GM23338 (cell line): ENCODE measurements at regions not wholly inside any gene's neighbourhood (a gene's known extent, or its start where the extent isn't known, plus 50 kb on each side); places are given as distances from the start of the nearest gene placed in this dataset.

Experiments
- EZH2phosphoT487 ChIP-seq: fragments of 200-600 bp; sonication (generic); IDR thresholded peaks from one replicate; pipeline ENCODE4 v1.8.1; 2018; ENCODE audit warnings: antibody characterized with exemption; ENCODE audit not compliant: unreplicated experiment
- POLR2AphosphoS5 ChIP-seq: IDR thresholded peaks from 2 replicates; pipeline ENCODE4 v1.6.1; 2016; ENCODE audit warnings: antibody characterized with exemption, low read depth
- REST ChIP-seq: IDR thresholded peaks from one replicate; pipeline ENCODE4 v1.6.1; 2018; ENCODE audit warnings: antibody characterized with exemption; ENCODE audit not compliant: unreplicated experiment
- TF ChIP-seq, protein P1 (sequence below), 2 experiments: fragments of 200-600 bp in 1 of 2; sonication (generic) in 1 of 2; conservative IDR thresholded peaks; 2 replicates each; pipeline versions ENCODE4 v1.5.1 to v1.6.1; 2016 to 2017; ENCODE audit warnings: antibody characterized with exemption in 2 of 2, low read depth in 2 of 2, mild to moderate bottlenecking in 2 of 2, moderate library complexity in 1 of 2

DNA sequence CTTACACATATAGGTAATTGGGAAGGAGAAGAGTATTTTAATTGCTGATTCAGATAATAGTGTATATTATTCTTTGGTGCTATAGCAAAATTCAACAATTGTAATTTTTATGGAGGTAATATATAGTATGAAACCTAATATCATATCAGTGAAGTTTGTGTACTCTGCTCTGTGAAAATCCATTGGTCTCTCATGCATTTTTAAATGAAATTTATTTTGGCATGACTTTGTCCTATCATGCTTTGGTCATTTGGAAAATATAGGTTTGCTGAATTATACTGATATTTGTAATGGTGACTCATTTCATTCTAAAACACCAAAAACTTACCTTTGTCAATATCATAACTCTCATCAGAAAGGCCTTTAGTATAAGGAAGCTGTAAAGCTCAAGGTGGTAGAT is 962.0 kb upstream of the NOVA1 start:
- TF ChIP-seq POLR2AphosphoS5: no peak
- TF ChIP-seq, protein P1, sequence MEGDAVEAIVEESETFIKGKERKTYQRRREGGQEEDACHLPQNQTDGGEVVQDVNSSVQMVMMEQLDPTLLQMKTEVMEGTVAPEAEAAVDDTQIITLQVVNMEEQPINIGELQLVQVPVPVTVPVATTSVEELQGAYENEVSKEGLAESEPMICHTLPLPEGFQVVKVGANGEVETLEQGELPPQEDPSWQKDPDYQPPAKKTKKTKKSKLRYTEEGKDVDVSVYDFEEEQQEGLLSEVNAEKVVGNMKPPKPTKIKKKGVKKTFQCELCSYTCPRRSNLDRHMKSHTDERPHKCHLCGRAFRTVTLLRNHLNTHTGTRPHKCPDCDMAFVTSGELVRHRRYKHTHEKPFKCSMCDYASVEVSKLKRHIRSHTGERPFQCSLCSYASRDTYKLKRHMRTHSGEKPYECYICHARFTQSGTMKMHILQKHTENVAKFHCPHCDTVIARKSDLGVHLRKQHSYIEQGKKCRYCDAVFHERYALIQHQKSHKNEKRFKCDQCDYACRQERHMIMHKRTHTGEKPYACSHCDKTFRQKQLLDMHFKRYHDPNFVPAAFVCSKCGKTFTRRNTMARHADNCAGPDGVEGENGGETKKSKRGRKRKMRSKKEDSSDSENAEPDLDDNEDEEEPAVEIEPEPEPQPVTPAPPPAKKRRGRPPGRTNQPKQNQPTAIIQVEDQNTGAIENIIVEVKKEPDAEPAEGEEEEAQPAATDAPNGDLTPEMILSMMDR (conservative IDR thresholded peaks at IDR 0.05; ENCODE audit: low read depth in 2 of 2): no peak
- TF ChIP-seq EZH2phosphoT487: no peak
- TF ChIP-seq REST: no peak
